ENCODE measurements at regions not wholly inside any gene's neighbourhood (a gene's known extent, or its start where the extent isn't known, plus 50 kb on each side); places are given as distances from the start of the nearest gene placed in this dataset.

DNA sequence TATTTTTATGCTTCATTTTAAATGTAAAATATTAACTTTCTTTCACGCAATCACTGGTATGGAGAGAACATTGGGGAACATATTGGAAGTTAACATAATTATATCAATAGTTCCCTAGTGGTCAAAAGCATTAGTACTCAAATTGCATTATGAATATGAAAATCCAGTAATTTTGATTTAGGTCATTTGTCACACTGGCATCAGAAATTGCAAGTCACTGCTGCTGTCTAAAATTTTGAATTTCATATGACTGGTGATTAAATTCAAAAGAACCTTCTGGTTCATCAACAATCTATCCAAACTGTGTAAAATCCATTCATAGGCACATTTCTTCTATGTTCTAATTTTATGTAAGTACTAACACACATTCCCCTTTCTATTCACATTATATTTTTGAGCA is 2235.7 kb upstream of the PCDH20 start:
- TF ChIP-seq, protein P1, sequence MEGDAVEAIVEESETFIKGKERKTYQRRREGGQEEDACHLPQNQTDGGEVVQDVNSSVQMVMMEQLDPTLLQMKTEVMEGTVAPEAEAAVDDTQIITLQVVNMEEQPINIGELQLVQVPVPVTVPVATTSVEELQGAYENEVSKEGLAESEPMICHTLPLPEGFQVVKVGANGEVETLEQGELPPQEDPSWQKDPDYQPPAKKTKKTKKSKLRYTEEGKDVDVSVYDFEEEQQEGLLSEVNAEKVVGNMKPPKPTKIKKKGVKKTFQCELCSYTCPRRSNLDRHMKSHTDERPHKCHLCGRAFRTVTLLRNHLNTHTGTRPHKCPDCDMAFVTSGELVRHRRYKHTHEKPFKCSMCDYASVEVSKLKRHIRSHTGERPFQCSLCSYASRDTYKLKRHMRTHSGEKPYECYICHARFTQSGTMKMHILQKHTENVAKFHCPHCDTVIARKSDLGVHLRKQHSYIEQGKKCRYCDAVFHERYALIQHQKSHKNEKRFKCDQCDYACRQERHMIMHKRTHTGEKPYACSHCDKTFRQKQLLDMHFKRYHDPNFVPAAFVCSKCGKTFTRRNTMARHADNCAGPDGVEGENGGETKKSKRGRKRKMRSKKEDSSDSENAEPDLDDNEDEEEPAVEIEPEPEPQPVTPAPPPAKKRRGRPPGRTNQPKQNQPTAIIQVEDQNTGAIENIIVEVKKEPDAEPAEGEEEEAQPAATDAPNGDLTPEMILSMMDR (conservative IDR thresholded peaks at IDR 0.05): no peak

DNA sequence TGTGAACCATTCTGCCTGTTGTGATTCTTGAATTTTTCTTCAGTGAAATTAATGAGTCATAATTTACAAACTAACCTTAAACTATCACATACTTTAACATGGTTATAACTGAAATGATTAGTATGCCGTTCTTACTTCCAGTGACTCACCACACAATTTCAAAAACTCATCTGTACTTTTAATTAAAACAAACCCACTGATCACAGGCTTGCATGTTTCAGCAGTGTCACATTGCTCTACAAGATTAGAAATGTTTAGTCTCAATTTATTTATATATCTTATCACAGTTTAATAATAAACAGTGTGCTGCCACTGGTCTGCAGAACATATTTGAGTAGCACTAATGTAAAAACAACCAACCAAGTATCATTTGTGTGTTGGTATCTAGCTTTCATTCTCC is 2227.9 kb upstream of the PCDH20 start:
- TF ChIP-seq, protein P1 (conservative IDR thresholded peaks at IDR 0.05): no peak
- H3K27ac ChIP-seq: no peak overlapping the region

More for the DNA sequence above, 2235.7 kb upstream of the PCDH20 start:
- H3K27ac ChIP-seq: no peak overlapping the region

DNA sequence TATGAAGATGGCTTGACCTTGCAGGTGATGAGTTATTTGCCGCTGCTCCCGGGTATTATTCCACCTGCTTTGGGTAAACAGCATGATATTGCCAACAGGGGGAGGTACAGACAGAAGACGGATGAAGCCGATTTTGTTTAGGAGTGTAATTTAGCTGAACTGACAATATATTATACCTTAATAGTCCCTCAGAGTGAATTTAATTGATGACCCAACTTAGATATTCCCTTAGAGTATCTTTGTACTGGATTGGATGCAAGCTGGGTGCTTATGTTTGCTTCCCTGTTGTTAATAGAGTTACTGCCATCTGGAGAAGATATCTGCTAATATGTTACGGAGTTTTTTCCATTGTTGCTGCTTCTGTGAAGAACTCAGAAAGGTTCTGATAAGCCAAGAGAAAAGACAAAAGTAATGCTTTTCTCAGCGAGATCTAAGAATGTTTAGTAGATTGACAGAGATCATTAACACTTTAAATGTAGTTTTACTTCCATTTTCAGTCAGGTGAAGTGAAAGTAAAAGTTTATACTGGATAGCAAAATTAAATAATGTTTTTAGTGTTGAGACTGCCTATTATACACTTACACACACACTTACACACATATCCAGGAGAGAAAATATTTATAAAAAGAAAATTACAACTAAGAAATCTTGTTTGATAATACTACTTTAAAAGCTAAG is 2220.8 kb upstream of the PCDH20 start:
- TF ChIP-seq, protein P1 (conservative IDR thresholded peaks at IDR 0.05): peak; percentile 51
- H3K27ac ChIP-seq: no peak overlapping the region

DNA sequence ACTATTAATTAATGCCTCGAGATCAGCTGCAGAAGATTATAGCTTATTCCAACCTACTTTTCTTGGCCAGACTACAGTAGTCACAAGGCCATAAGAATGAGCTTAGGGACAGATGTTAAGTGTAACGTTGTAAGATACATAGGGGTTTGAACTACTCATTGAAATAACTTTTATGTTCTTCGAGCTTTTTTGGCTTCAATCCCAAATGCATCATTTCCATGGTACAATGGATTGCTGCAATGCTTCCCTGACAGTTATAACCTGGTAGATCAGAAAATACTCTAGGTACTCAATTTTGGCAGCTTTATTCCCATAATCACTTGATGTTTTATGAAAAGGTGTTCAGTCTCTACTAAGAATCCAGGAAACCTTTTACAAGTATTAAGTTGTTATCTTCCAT is 2216.7 kb upstream of the PCDH20 start:
- TF ChIP-seq, protein P1 (conservative IDR thresholded peaks at IDR 0.05): no peak
- H3K27ac ChIP-seq: no peak overlapping the region

DNA sequence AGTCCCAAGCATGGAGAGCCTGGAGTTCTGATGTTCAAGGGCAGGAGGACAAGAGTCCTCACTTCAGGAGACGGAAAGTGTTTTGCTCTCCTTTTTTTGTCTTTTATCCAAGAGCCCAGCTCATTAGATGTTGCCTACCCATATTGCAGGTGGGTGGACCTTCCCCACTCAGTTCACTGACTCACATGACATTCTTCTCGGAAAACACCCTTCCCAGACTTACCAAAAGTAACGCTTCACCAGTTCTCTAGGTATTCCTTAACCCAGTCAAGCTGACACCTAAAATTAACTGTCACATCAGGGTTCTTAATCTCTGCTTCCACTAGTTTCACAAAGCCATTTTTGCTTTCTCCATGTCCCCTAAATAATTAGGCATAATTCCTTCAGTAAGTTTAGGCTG is 2215.4 kb upstream of the PCDH20 start:
- H3K27ac ChIP-seq: no peak overlapping the region
- TF ChIP-seq, protein P1 (conservative IDR thresholded peaks at IDR 0.05): no peak

DNA sequence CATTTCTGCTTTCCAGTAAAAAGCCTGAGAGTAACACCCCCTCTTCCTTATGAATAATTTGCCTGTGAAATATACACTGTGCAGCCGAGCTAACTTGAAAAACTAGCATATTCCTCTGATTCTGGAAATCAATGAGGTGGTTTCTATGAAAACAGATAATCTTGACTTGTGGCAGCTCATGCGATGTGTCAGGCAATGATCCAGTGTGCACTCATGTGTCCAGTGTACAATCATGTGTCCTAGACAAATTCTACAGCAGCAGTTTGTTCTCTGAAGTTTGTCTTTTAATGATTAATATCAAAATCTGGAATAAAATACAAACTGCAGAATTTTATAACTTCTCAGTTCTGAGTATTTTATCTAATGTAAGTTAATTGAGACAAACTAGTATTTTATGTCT is 2213.9 kb upstream of the PCDH20 start:
- TF ChIP-seq, protein P1 (conservative IDR thresholded peaks at IDR 0.05): no peak

DNA sequence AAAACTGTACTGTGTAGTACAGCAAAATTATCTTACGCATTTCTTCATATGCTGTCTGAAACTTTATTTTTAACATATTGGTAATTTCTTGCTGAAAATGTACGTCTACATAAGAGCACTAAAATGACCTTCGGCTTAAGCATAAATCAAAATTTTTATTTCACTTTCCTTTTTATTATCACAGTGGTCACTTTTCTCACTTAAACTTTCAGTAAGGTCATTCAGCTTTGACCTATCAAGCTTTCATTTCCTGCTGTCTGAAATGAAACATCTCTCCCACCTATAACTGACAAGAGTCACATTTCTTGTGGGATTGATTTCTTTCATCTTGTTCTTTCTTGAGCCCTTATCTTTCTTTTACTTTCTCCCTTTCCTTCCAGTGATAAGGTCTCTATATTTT is 2212.7 kb upstream of the PCDH20 start:
- TF ChIP-seq, protein P1 (conservative IDR thresholded peaks at IDR 0.05): no peak
- no peak overlapping the region for H3K27ac ChIP-seq

More for the DNA sequence above, 2213.9 kb upstream of the PCDH20 start:
- H3K27ac ChIP-seq: no peak overlapping the region
